ENCODE measurements at regions not wholly inside any gene's neighbourhood (a gene's known extent, or its start where the extent isn't known, plus 50 kb on each side); places are given as distances from the start of the nearest gene placed in this dataset.

GRCh38 chr1:220356981-220357850 lies 85.0 kb upstream of the RAB3GAP2 start:
- no peak for TF ChIP-seq CTCF (conservative IDR thresholded peaks at IDR 0.05; ENCODE audit: low read depth)
- ChIA-PET POLR2A (ENCODE audit: low non-redundant PET) (no interaction called here), CTCF (interaction anchor here (0.6 kb wide), 1 partner anchor 369 kb away, joined by 4 read pairs; no protein-coding TSS in a partner anchor)
- no peak overlapping the region for H3K27ac ChIP-seq
- DNase-seq (ENCODE audit: low spot score) = no peak

- POLR2A ChIA-PET (ENCODE audit: low non-redundant PET) = no interaction called here
- DNase-seq (ENCODE audit: low spot score) = no peak
- CTCF ChIA-PET = interaction anchor here (0.8 to 1.8 kb wide), 2 partner anchors 23 to 57 kb away, joined by 3 to 5 read pairs; no protein-coding TSS in a partner anchor
- TF ChIP-seq CTCF (conservative IDR thresholded peaks at IDR 0.05; ENCODE audit: low read depth) = no peak
- no peak overlapping the region for H3K27ac ChIP-seq
Measured at GRCh38 chr1:220353229-220354012, 81.2 kb upstream of the RAB3GAP2 start.

- TF ChIP-seq CTCF (conservative IDR thresholded peaks at IDR 0.05; ENCODE audit: low read depth) = no peak
- DNase-seq (ENCODE audit: low spot score) = no peak
- CTCF ChIA-PET = interaction anchor here (0.7 kb wide), 1 partner anchor 44 kb away, joined by 5 read pairs; no protein-coding TSS in a partner anchor
- POLR2A ChIA-PET (ENCODE audit: low non-redundant PET) = no interaction called here
- H3K27ac ChIP-seq = no peak overlapping the region
Measured at GRCh38 chr1:220348211-220348610, 76.0 kb upstream of the RAB3GAP2 start.

- CTCF ChIA-PET = interaction anchor here (0.6 to 0.7 kb wide), 2 partner anchors 44 to 70 kb away, joined by 3 to 5 read pairs; no protein-coding TSS in a partner anchor
- POLR2A ChIA-PET (ENCODE audit: low non-redundant PET) = no interaction called here
- DNase-seq (ENCODE audit: low spot score) = no peak
- TF ChIP-seq CTCF (conservative IDR thresholded peaks at IDR 0.05; ENCODE audit: low read depth) = no peak
- no peak overlapping the region for H3K27ac ChIP-seq
Measured at GRCh38 chr1:220347654-220348175, 75.5 kb upstream of the RAB3GAP2 start.

- no peak overlapping the region for H3K27ac ChIP-seq
- ChIA-PET POLR2A (ENCODE audit: low non-redundant PET) (no interaction called here), CTCF (interaction anchor here (1.2 kb wide), 1 partner anchor 49 kb away, joined by 3 read pairs; no protein-coding TSS in a partner anchor)
- no peak for TF ChIP-seq CTCF (conservative IDR thresholded peaks at IDR 0.05; ENCODE audit: low read depth)
- DNase-seq (ENCODE audit: low spot score) = no peak
Measured at GRCh38 chr1:220344745-220345144, 72.5 kb upstream of the RAB3GAP2 start.

- no peak for DNase-seq (ENCODE audit: low spot score)
- ChIA-PET POLR2A (ENCODE audit: low non-redundant PET) (no interaction called here), CTCF (interaction anchor here (0.7 kb wide), 1 partner anchor 235 kb away, joined by 3 read pairs; no protein-coding TSS in a partner anchor)
- no peak for TF ChIP-seq CTCF (conservative IDR thresholded peaks at IDR 0.05; ENCODE audit: low read depth)
- H3K27ac ChIP-seq = no peak overlapping the region
Measured at GRCh38 chr1:220342853-220343252, 70.6 kb upstream of the RAB3GAP2 start.
